ENCODE measurements at regions not wholly inside any gene's neighbourhood (a gene's known extent, or its start where the extent isn't known, plus 50 kb on each side); places are given as distances from the start of the nearest gene placed in this dataset.

DNA sequence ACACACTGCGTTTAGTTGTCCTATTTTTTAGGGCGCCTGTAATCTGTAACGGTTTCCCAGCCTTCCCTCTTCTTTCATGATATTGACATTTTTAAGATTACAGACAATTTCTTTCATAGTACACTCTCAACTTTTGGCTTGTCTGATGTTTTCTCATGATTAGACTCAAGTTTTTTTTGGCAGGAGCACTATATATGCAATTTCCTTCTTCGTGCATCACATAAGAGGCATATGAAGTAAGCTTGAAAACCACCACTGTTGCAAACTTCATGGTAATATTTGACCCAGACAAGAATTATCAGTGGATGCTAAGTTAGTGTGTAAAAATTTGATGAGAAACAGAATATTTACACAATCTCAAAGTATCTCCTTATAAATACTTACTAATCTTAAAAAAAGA is 119.2 kb upstream of the CMC1 start:
- TF ChIP-seq, protein P1, sequence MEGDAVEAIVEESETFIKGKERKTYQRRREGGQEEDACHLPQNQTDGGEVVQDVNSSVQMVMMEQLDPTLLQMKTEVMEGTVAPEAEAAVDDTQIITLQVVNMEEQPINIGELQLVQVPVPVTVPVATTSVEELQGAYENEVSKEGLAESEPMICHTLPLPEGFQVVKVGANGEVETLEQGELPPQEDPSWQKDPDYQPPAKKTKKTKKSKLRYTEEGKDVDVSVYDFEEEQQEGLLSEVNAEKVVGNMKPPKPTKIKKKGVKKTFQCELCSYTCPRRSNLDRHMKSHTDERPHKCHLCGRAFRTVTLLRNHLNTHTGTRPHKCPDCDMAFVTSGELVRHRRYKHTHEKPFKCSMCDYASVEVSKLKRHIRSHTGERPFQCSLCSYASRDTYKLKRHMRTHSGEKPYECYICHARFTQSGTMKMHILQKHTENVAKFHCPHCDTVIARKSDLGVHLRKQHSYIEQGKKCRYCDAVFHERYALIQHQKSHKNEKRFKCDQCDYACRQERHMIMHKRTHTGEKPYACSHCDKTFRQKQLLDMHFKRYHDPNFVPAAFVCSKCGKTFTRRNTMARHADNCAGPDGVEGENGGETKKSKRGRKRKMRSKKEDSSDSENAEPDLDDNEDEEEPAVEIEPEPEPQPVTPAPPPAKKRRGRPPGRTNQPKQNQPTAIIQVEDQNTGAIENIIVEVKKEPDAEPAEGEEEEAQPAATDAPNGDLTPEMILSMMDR (IDR thresholded peaks at IDR 0.05), result no peak
- no peak for TF ChIP-seq POLR2AphosphoS5 (IDR thresholded peaks at IDR 0.05)
